HepG2 (cell line): ENCODE measurements at regions not wholly inside any gene's neighbourhood (a gene's known extent, or its start where the extent isn't known, plus 50 kb on each side); places are given as distances from the start of the nearest gene placed in this dataset.

Source experiments
- ATAC-seq: fragments of 200-7000 bp; cut with Tn5 transposase; 3 replicates; pipeline ENCODE4 v1.9.1; 2020; ENCODE audit warnings: mild to moderate bottlenecking, moderate library complexity
- BruUV-seq: library from RNA; stranded (reverse); fragments of 400-500 nt; replicated peaks from 2 replicates; lab custom pipeline; 2021; lab: Mats Ljungman, UMichigan
- CTCF ChIA-PET: fragments of 300-600 bp; formaldehyde crosslinking; extraction: SDS; loops from one replicate; lab custom pipeline; 2021; ENCODE audit warnings: low total read pairs, inconsistent platforms, low intra/inter-chr PET ratio; lab: Yijun Ruan, JAX
- POLR2A ChIA-PET: fragments of 350-600 bp; sonication (Branson Sonifier 250); formaldehyde crosslinking; loops from one replicate; lab custom pipeline; 2020; ENCODE audit warnings: antibody characterized with exemption, inconsistent platforms; lab: Yijun Ruan, JAX
- DNase-seq: peaks from one replicate; pipeline ENCODE4 v3.0.0-alpha.2; 2015; ENCODE audit warnings: low spot score
- FAIRE-seq: peaks from 3 replicates; lab custom pipeline; 2011; peaks lifted over from hg19 to GRCh38; lab: Jason Lieb, UNC
- H2AFZ ChIP-seq: one replicate; pipeline ENCODE4 v1.6.1; 2011; ENCODE audit warnings: low read length, inconsistent platforms
- H3K27ac ChIP-seq: fragments of 300-600 bp; 3 replicates; pipeline ENCODE4 v1.8.0; 2011; ENCODE audit warnings: mixed run types, mild to moderate bottlenecking, mixed read lengths, low read length, inconsistent platforms; ENCODE audit not compliant: insufficient read depth; ENCODE audit errors: extremely low read length
- H3K27me3 ChIP-seq, 2 experiments: fragments of 200-600 bp in 1 of 2; 2 replicates in 1 of 2; 3 replicates in 1 of 2; pipeline versions ENCODE4 v1.6.0 to v1.8.0; 2011; ENCODE audit warnings: low read length in 2 of 2, mild to moderate bottlenecking in 2 of 2, moderate library complexity in 2 of 2, inconsistent platforms in 1 of 2; ENCODE audit not compliant: insufficient read depth in 2 of 2, control insufficient read depth in 1 of 2
- H3K36me3 ChIP-seq, 2 experiments: fragments of 200-600 bp in 1 of 2; replicated peaks in 1 of 2; 2 replicates in 1 of 2; 3 replicates in 1 of 2; pipeline versions ENCODE4 v1.5.1 to v1.8.0; 2011; ENCODE audit warnings: low read length in 2 of 2, inconsistent platforms in 1 of 2; ENCODE audit not compliant: insufficient read depth in 2 of 2, control insufficient read depth in 1 of 2
- H3K4me1 ChIP-seq: 2 replicates; pipeline ENCODE4 v1.5.1; 2012; ENCODE audit warnings: low read length, inconsistent platforms; ENCODE audit not compliant: insufficient read depth
- H3K4me2 ChIP-seq: 2 replicates; pipeline ENCODE4 v1.6.0; 2011; ENCODE audit warnings: low read depth, low read length, inconsistent platforms
- H3K4me3 ChIP-seq, 3 experiments: fragments of 200-600 bp in 1 of 3; sonication (generic), shearing (Covaris generic) in 1 of 3; replicated peaks in 1 of 3; 2 replicates each; pipeline ENCODE4 v1.5.1; 2011 to 2016; ENCODE audit warnings: low read length in 3 of 3, inconsistent platforms in 2 of 3, low read depth in 2 of 3, mild to moderate bottlenecking in 2 of 3, control low read depth in 1 of 3, mixed read lengths in 1 of 3; ENCODE audit not compliant: insufficient read depth in 1 of 3
- H3K79me2 ChIP-seq: one replicate; pipeline ENCODE4 v1.6.1; 2011; ENCODE audit warnings: low read length, inconsistent platforms; ENCODE audit not compliant: insufficient read depth
- H3K9ac ChIP-seq: 2 replicates; pipeline ENCODE4 v1.6.0; 2011; ENCODE audit warnings: mild to moderate bottlenecking, low read depth, low read length, inconsistent platforms; ENCODE audit not compliant: insufficient read depth
- H3K9me3 ChIP-seq: 2 replicates; pipeline ENCODE4 v1.5.1; 2012; ENCODE audit warnings: mild to moderate bottlenecking, low read length
- H4K20me1 ChIP-seq: 2 replicates; pipeline ENCODE4 v1.6.0; 2011; ENCODE audit warnings: inconsistent platforms, mild to moderate bottlenecking, low read length, moderate library complexity; ENCODE audit not compliant: insufficient read depth
- AFF4 ChIP-seq: sonication (generic); formaldehyde crosslinking; IDR thresholded peaks from 2 replicates; pipeline ENCODE4 v1.4.0; 2020; ENCODE audit warnings: missing genetic modification reagents
- EEA1 ChIP-seq: sonication (generic); formaldehyde crosslinking; IDR thresholded peaks from 2 replicates; pipeline ENCODE4 v1.5.1; 2020; ENCODE audit warnings: mild to moderate bottlenecking, missing genetic modification reagents, borderline replicate concordance
- ESRRA ChIP-seq: sonication (generic); formaldehyde crosslinking; IDR thresholded peaks from 2 replicates; pipeline ENCODE4 v1.5.1; 2020; ENCODE audit warnings: mild to moderate bottlenecking, low read depth, missing genetic modification reagents
- FOSL2 ChIP-seq: sonication (generic); formaldehyde crosslinking; IDR thresholded peaks from 2 replicates; pipeline ENCODE4 v1.4.0; 2020; ENCODE audit warnings: missing genetic modification reagents
- GATAD2A ChIP-seq: IDR thresholded peaks from 2 replicates; pipeline ENCODE4 v1.6.1; 2016
- JARID2 ChIP-seq: sonication (generic); formaldehyde crosslinking; IDR thresholded peaks from 2 replicates; pipeline ENCODE4 v1.8.1; 2023; ENCODE audit warnings: missing genetic modification reagents, inconsistent platforms; ENCODE audit not compliant: insufficient replicate concordance
- KDM3A ChIP-seq: IDR thresholded peaks from 2 replicates; pipeline ENCODE4 v1.6.1; 2018; ENCODE audit warnings: low read depth, missing compliant biosample characterization
- MAZ ChIP-seq, 2 experiments: sonication (generic) in 1 of 2; formaldehyde crosslinking in 1 of 2; IDR thresholded peaks; 2 replicates each; pipeline versions ENCODE4 v1.5.0 to v1.6.1; 2012 to 2020; ENCODE audit warnings: low read depth in 2 of 2, mild to moderate bottlenecking in 2 of 2, borderline replicate concordance in 1 of 2, improper control_type of control experiment in 1 of 2, low read length in 1 of 2, missing genetic modification reagents in 1 of 2, moderate library complexity in 1 of 2
- POLR2A ChIP-seq, 2 experiments: IDR thresholded peaks; 2 replicates each; pipeline ENCODE4 v1.6.1; 2011; ENCODE audit warnings: low read depth in 2 of 2, low read length in 2 of 2, mild to moderate bottlenecking in 1 of 2, moderate library complexity in 1 of 2; ENCODE audit not compliant: insufficient read depth in 1 of 2
- SRSF4 ChIP-seq: fragments of 200-400 bp; formaldehyde crosslinking; IDR thresholded peaks from one replicate; pipeline ENCODE4 v1.6.1; 2018; ENCODE audit warnings: mild to moderate bottlenecking, low read depth, low read length, moderate library complexity; ENCODE audit not compliant: poor library complexity, severe bottlenecking
- YY1 ChIP-seq: IDR thresholded peaks from 2 replicates; pipeline ENCODE4 v1.6.1; 2011; ENCODE audit warnings: low read length, low read depth, moderate library complexity, mild to moderate bottlenecking; ENCODE audit not compliant: insufficient read depth, insufficient replicate concordance
- ZBTB25 ChIP-seq: IDR thresholded peaks from 2 replicates; pipeline ENCODE4 v1.6.1; 2018; ENCODE audit warnings: missing genetic modification reagents
- ZNF274 ChIP-seq: sonication (generic); formaldehyde crosslinking; IDR thresholded peaks from 2 replicates; pipeline ENCODE4 v1.5.1; 2020; ENCODE audit warnings: mild to moderate bottlenecking, missing genetic modification reagents
- ZNF549 ChIP-seq: sonication (generic); formaldehyde crosslinking; IDR thresholded peaks from 2 replicates; pipeline ENCODE4 v1.5.0; 2020; ENCODE audit warnings: missing genetic modification reagents
- ZNF619 ChIP-seq: sonication (generic); formaldehyde crosslinking; IDR thresholded peaks from 2 replicates; pipeline ENCODE4 v1.4.0; 2020; ENCODE audit warnings: mild to moderate bottlenecking, missing genetic modification reagents
- ZNF747 ChIP-seq: sonication (generic); formaldehyde crosslinking; IDR thresholded peaks from 2 replicates; pipeline ENCODE4 v1.8.1; 2023; ENCODE audit warnings: missing genetic modification reagents, mild to moderate bottlenecking, borderline replicate concordance
- WGBS: methylation state at CpG from one replicate; pipeline ENCODE4 v1.1.6; 2017; ENCODE audit warnings: low lambda C conversion rate; 5-methylcytosine and 5-hydroxymethylcytosine counted together
- in situ Hi-C: cut with HindIII; loops from 2 replicates; pipeline ENCODE4 v1.10.0; 2017; ENCODE audit warnings: low pct_unique_long_range_greater_than_20kb; ENCODE audit not compliant: extremely low pct_ligation_motif_present
- intact Hi-C: fragments of 100-400 bp; cut with micrococcal nuclease; formaldehyde crosslinking; loops from one replicate; pipeline ENCODE4 v1.10.0; 2022; ENCODE audit not compliant: unreplicated experiment

- TF ChIP-seq AFF4 (CRISPR knock-in tag) (no peak), FOSL2 (CRISPR knock-in tag) (no peak)
Observed at GRCh38 chrX:20374450-20374849, 107.7 kb upstream of the RPS6KA3 start (continued).

- in situ Hi-C loops: no loop called here
- peaks cover 51% of the 10 kb centered on the region for H3K4me1 ChIP-seq
- no TSS peak for BruUV-seq
- TF ChIP-seq EEA1 (no peak), YY1 (no peak), KDM3A (CRISPR knock-in tag) (no peak), GATAD2A (CRISPR knock-in tag) (no peak), ZNF274 (CRISPR knock-in tag) (no peak), ZNF747 (CRISPR knock-in tag) (no peak), POLR2A (IDR thresholded peaks at IDR 0.05; ENCODE audit: insufficient read depth in 1 of 2, low read depth in 2 of 2, low read length in 2 of 2) (no peak), ZNF549 (no peak), ESRRA (no peak), ZNF619 (CRISPR knock-in tag) (no peak), MAZ (IDR thresholded peaks at IDR 0.05; ENCODE audit: borderline replicate concordance, low read depth, low read length) (no peak), MAZ (CRISPR knock-in tag; IDR thresholded peaks at IDR 0.05; ENCODE audit: low read depth) (no peak), ZBTB25 (CRISPR knock-in tag) (no peak), JARID2 (CRISPR knock-in tag) (no peak), SRSF4 (no peak)
Observed at GRCh38 chrX:20373063-20373462, 106.4 kb upstream of the RPS6KA3 start.

More at GRCh38 chrX:20373063-20373462, 106.4 kb upstream of the RPS6KA3 start:
- 62% methylated on average over 6 of the region's 6 CpGs for WGBS
- no peak overlapping the region for H2AFZ ChIP-seq
- H4K20me1 ChIP-seq: no peaks in the 10 kb centered on the region
- POLR2A ChIA-PET: interaction anchor here (0.7 to 2.0 kb wide), 2 partner anchors 10 to 106 kb away, joined by 3 to 10 read pairs; partner anchors contain the start of gene RPS6KA3
- ATAC-seq (no peak), FAIRE-seq (peak; percentile 90), DNase-seq (no peak)
- H3K9ac ChIP-seq: no peak overlapping the region
- no peak overlapping the region for H3K27ac ChIP-seq
- H3K4me2 ChIP-seq: no peak overlapping the region
- H3K4me3 ChIP-seq: no peak overlapping the region
- H3K79me2 ChIP-seq: no peaks in the 10 kb centered on the region
- intact Hi-C loops: no loop called here
- CTCF ChIA-PET: no interaction called here
- no peaks in the 10 kb centered on the region for H3K27me3 ChIP-seq
- H3K9me3 ChIP-seq: no peaks in the 10 kb centered on the region
- H3K36me3 ChIP-seq: no peaks in the 10 kb centered on the region
